PC-3 (cell line): ENCODE measurements at regions not wholly inside any gene's neighbourhood (a gene's known extent, or its start where the extent isn't known, plus 50 kb on each side); places are given as distances from the start of the nearest gene placed in this dataset.

Experiments
- EZH2 ChIP-seq: fragments of 300-600 bp; sonication (generic); IDR thresholded peaks from one replicate; pipeline ENCODE4 v1.6.1; 2017; ENCODE audit warnings: antibody characterized with exemption, mild to moderate bottlenecking, low read length; ENCODE audit not compliant: unreplicated experiment
- EZH2phosphoT487 ChIP-seq: fragments of 300-600 bp; sonication (generic); IDR thresholded peaks from 2 replicates; pipeline ENCODE4 v1.6.1; 2018; ENCODE audit warnings: mild to moderate bottlenecking, antibody characterized with exemption, low read length, borderline replicate concordance
- TF ChIP-seq, protein P1 (sequence below): fragments of 300-600 bp; sonication (generic); conservative IDR thresholded peaks from 2 replicates; pipeline ENCODE4 v1.5.1; 2017; ENCODE audit warnings: antibody characterized with exemption, low read depth, mild to moderate bottlenecking, low read length

DNA sequence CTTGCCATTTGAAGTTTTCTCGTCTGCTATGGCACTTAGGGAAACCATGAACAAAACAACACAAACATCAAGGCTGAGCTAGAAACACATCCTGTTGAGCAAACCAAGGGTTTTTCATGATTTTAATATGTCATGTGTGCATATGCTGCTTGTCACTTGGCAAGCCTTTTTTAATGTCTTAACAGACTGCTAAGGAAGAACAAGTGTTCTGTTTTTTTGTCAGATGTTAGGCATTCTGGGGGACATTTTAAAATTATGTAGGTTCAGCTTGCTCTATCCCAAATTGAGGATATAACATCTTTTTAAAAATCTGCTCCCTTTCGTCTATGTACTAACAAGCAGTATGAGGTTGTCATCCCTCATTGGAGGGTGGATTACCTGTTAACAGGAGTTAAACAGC lies 150.3 kb downstream of the HTR1A start:
- TF ChIP-seq, protein P1, sequence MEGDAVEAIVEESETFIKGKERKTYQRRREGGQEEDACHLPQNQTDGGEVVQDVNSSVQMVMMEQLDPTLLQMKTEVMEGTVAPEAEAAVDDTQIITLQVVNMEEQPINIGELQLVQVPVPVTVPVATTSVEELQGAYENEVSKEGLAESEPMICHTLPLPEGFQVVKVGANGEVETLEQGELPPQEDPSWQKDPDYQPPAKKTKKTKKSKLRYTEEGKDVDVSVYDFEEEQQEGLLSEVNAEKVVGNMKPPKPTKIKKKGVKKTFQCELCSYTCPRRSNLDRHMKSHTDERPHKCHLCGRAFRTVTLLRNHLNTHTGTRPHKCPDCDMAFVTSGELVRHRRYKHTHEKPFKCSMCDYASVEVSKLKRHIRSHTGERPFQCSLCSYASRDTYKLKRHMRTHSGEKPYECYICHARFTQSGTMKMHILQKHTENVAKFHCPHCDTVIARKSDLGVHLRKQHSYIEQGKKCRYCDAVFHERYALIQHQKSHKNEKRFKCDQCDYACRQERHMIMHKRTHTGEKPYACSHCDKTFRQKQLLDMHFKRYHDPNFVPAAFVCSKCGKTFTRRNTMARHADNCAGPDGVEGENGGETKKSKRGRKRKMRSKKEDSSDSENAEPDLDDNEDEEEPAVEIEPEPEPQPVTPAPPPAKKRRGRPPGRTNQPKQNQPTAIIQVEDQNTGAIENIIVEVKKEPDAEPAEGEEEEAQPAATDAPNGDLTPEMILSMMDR, result no peak
- TF ChIP-seq EZH2 (no peak), EZH2phosphoT487 (no peak)
